CD14-positive monocyte (primary cell): ENCODE measurements at regions not wholly inside any gene's neighbourhood (a gene's known extent, or its start where the extent isn't known, plus 50 kb on each side); places are given as distances from the start of the nearest gene placed in this dataset.

Experiments used
- DNase-seq, 3 donors: peaks; one replicate each; pipeline ENCODE4 v3.0.0-alpha.2; 2011 to 2022
- H2AFZ ChIP-seq: 2 replicates; pipeline ENCODE4 v1.6.0; 2012; ENCODE audit warnings: mild to moderate bottlenecking, low read depth, low read length, inconsistent platforms; ENCODE audit not compliant: insufficient read depth, poor library complexity, severe bottlenecking
- H3K27ac ChIP-seq, 2 donors: 1 replicate in 1 of 2; 2 replicates in 1 of 2; pipeline ENCODE4 v1.5.1; 2012 to 2013; ENCODE audit warnings: low read length in 2 of 2, control low read depth in 1 of 2, inconsistent platforms in 1 of 2, low read depth in 1 of 2, mild to moderate bottlenecking in 1 of 2
- H3K27me3 ChIP-seq, 2 donors: one replicate each; pipeline versions ENCODE4 v1.6.0 to v1.6.1; 2011 to 2013; ENCODE audit warnings: low read length in 2 of 2; ENCODE audit not compliant: control insufficient read depth in 2 of 2, insufficient read depth in 2 of 2
- H3K36me3 ChIP-seq, 2 donors: replicated peaks in 1 of 2; 1 replicate in 1 of 2; 2 replicates in 1 of 2; pipeline versions ENCODE4 v1.5.1 to v1.6.1; 2012 to 2013; ENCODE audit warnings: low read length in 2 of 2, control low read depth in 1 of 2, inconsistent platforms in 1 of 2, mild to moderate bottlenecking in 1 of 2; ENCODE audit not compliant: insufficient read depth in 2 of 2, control insufficient read depth in 1 of 2
- H3K4me1 ChIP-seq, 2 donors: 1 replicate in 1 of 2; 2 replicates in 1 of 2; pipeline versions ENCODE4 v1.5.1 to v1.6.1; 2012 to 2013; ENCODE audit warnings: low read length in 2 of 2, control low read depth in 1 of 2, inconsistent platforms in 1 of 2, mild to moderate bottlenecking in 1 of 2, moderate library complexity in 1 of 2; ENCODE audit not compliant: insufficient read depth in 2 of 2, control insufficient read depth in 1 of 2
- H3K4me2 ChIP-seq: replicated peaks from 2 replicates; pipeline ENCODE3; 2012; ENCODE audit warnings: low read length, moderate library complexity, mild to moderate bottlenecking; ENCODE audit not compliant: poor library complexity, severe bottlenecking; ENCODE audit errors: extremely low read depth
- H3K4me3 ChIP-seq, 3 experiments: fragments of 200-600 bp in 1 of 3; sonication (generic) in 1 of 3; replicated peaks in 1 of 3; 1 replicate in 2 of 3; 2 replicates in 1 of 3; pipeline ENCODE4 v1.5.1; 2011 to 2013; ENCODE audit warnings: low read length in 3 of 3, mild to moderate bottlenecking in 3 of 3, control low read depth in 2 of 3, low read depth in 2 of 3, inconsistent platforms in 1 of 3, moderate library complexity in 1 of 3
- H3K79me2 ChIP-seq: 2 replicates; pipeline ENCODE4 v1.6.0; 2012; ENCODE audit warnings: mild to moderate bottlenecking, control low read depth, inconsistent platforms, low read length, moderate library complexity; ENCODE audit not compliant: insufficient read depth
- H3K9ac ChIP-seq: 2 replicates; pipeline ENCODE4 v1.6.0; 2017; ENCODE audit warnings: low read length, mild to moderate bottlenecking; ENCODE audit not compliant: insufficient read depth, poor library complexity, severe bottlenecking
- H3K9me3 ChIP-seq, 2 donors: replicated peaks in 1 of 2; 1 replicate in 1 of 2; 2 replicates in 1 of 2; pipeline versions ENCODE4 v1.5.1 to v1.6.1; 2012 to 2013; ENCODE audit warnings: low read length in 2 of 2, control low read depth in 1 of 2; ENCODE audit not compliant: control insufficient read depth in 1 of 2, insufficient read depth in 1 of 2
- H4K20me1 ChIP-seq: 2 replicates; pipeline ENCODE4 v1.6.0; 2012; ENCODE audit warnings: mild to moderate bottlenecking, low read length, control low read depth, moderate library complexity; ENCODE audit not compliant: insufficient read depth
- H3K27ac Mint-ChIP-seq, 7 donors: one replicate each; pipeline ENCODE4 v1.8.0; 2020; ENCODE audit warnings: mild to moderate bottlenecking in 7 of 7, mixed read lengths in 7 of 7, moderate library complexity in 6 of 7, inconsistent platforms in 2 of 7
- H3K27me3 Mint-ChIP-seq, 3 donors: one replicate each; pipeline ENCODE4 v1.8.0; 2021 to 2022; ENCODE audit warnings: low read depth in 3 of 3, mild to moderate bottlenecking in 3 of 3, mixed read lengths in 3 of 3, moderate library complexity in 3 of 3, inconsistent platforms in 1 of 3
- H3K36me3 Mint-ChIP-seq, 2 donors: one replicate each; pipeline ENCODE4 v1.8.0; 2020; ENCODE audit warnings: mixed read lengths in 2 of 2, inconsistent platforms in 1 of 2, mild to moderate bottlenecking in 1 of 2
- H3K4me1 Mint-ChIP-seq: one replicate; pipeline ENCODE4 v1.8.0; 2020; ENCODE audit warnings: mild to moderate bottlenecking, mixed read lengths
- H3K4me3 Mint-ChIP-seq, 2 donors: one replicate each; pipeline ENCODE4 v1.8.0; 2020; ENCODE audit warnings: mild to moderate bottlenecking in 2 of 2, mixed read lengths in 2 of 2, moderate library complexity in 1 of 2
- H3K9me3 Mint-ChIP-seq, 7 donors: one replicate each; pipeline ENCODE4 v1.8.0; 2020 to 2022; ENCODE audit warnings: mixed read lengths in 7 of 7, mild to moderate bottlenecking in 6 of 7, moderate library complexity in 6 of 7, inconsistent platforms in 2 of 7
- WGBS: methylation state at CpG from one replicate; pipeline ENCODE4 v1.1.5; 2013; ENCODE audit warnings: missing lambda C conversion rate; ENCODE audit not compliant: insufficient coverage; 5-methylcytosine and 5-hydroxymethylcytosine counted together
- intact Hi-C, 2 donors: fragments of 100-400 bp; cut with micrococcal nuclease; formaldehyde crosslinking; loops; one replicate each; pipeline versions ENCODE4 v1.15.0 to v1.15.1; 2023
- TF ChIP-seq, protein P1 (sequence below): fragments of 200-600 bp; IDR thresholded peaks from one replicate; pipeline ENCODE4 v1.8.0; 2022; ENCODE audit warnings: antibody characterized with exemption, mild to moderate bottlenecking

- H3K4me1 ChIP-seq = peaks cover 71 to 80% of the 10 kb centered on the region in 2 donors
- Mint-ChIP-seq H3K36me3 (peaks cover 0 to 6% of the 10 kb centered on the region in 2 donors), H3K27me3 (peaks cover 0 to 3% (median 2%) of the 10 kb centered on the region in 3 donors), H3K4me3 (peak overlapping the region in 1 of 2 donors; percentile 10), H3K9me3 (peaks cover 0 to 2% (median 0%) of the 10 kb centered on the region in 7 donors), H3K4me1 (peaks cover 82% of the 10 kb centered on the region), H3K27ac (peak overlapping the region; percentile 88 to 99 (median 93))
- peak overlapping the region; percentile 83 for H2AFZ ChIP-seq
- WGBS = 70% methylated on average over 17 of the region's 20 CpGs
- no peaks in the 10 kb centered on the region for H3K9me3 ChIP-seq
- H3K4me3 ChIP-seq = peak overlapping the region in 1 of 3 experiments; percentile 17
- intact Hi-C loops = no loop called here
- no peaks in the 10 kb centered on the region for H3K79me2 ChIP-seq
- H3K36me3 ChIP-seq = no peaks in the 10 kb centered on the region
- peak overlapping the region; percentile 79 to 96 for H3K27ac ChIP-seq
- no peak for DNase-seq
- H4K20me1 ChIP-seq = no peaks in the 10 kb centered on the region
- H3K27me3 ChIP-seq = no peaks in the 10 kb centered on the region
- TF ChIP-seq, protein P1, sequence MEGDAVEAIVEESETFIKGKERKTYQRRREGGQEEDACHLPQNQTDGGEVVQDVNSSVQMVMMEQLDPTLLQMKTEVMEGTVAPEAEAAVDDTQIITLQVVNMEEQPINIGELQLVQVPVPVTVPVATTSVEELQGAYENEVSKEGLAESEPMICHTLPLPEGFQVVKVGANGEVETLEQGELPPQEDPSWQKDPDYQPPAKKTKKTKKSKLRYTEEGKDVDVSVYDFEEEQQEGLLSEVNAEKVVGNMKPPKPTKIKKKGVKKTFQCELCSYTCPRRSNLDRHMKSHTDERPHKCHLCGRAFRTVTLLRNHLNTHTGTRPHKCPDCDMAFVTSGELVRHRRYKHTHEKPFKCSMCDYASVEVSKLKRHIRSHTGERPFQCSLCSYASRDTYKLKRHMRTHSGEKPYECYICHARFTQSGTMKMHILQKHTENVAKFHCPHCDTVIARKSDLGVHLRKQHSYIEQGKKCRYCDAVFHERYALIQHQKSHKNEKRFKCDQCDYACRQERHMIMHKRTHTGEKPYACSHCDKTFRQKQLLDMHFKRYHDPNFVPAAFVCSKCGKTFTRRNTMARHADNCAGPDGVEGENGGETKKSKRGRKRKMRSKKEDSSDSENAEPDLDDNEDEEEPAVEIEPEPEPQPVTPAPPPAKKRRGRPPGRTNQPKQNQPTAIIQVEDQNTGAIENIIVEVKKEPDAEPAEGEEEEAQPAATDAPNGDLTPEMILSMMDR = no peak
- no peak overlapping the region for H3K4me2 ChIP-seq
- H3K9ac ChIP-seq = peak overlapping the region; percentile 49
These were observed 53.2 kb upstream of the KLF13 start for GRCh38 chr15:31273258-31273941.

GRCh38 chr15:31274496-31275330 is 51.9 kb upstream of the KLF13 start:
- peaks cover 0 to 3% (median 2%) of the 10 kb centered on the region in 3 donors for H3K27me3 Mint-ChIP-seq
- intact Hi-C loops = no loop called here
- Histone ChIP-seq H3K9me3 (no peaks in the 10 kb centered on the region), H3K4me1 (peaks cover 58 to 67% of the 10 kb centered on the region in 2 donors), H3K36me3 (no peaks in the 10 kb centered on the region), H2AFZ (peak overlapping the region; percentile 74), H3K27me3 (no peaks in the 10 kb centered on the region), H4K20me1 (no peaks in the 10 kb centered on the region), H3K9ac (no peak overlapping the region), H3K27ac (no peak overlapping the region), H3K4me3 (no peak overlapping the region), H3K79me2 (no peaks in the 10 kb centered on the region), H3K4me2 (no peak overlapping the region)
- H3K9me3 Mint-ChIP-seq = peaks cover 0 to 2% (median 0%) of the 10 kb centered on the region in 7 donors
- H3K36me3 Mint-ChIP-seq = peaks cover 0 to 6% of the 10 kb centered on the region in 2 donors
- peak overlapping the region in 4 of 7 donors; percentile 6 to 42 (median 30) for H3K27ac Mint-ChIP-seq
- DNase-seq = no peak
- peaks cover 75% of the 10 kb centered on the region for H3K4me1 Mint-ChIP-seq
- TF ChIP-seq, protein P1 = no peak
- H3K4me3 Mint-ChIP-seq = no peak overlapping the region
- 69% methylated on average over 9 of the region's 14 CpGs for WGBS
